NCI-H526 treated with DMSO at 0.1 percent for 48 hours (cell line): ENCODE measurements at regions not wholly inside any gene's neighbourhood (a gene's known extent, or its start where the extent isn't known, plus 50 kb on each side); places are given as distances from the start of the nearest gene placed in this dataset.
"Not testable (repeated sequence)": the region's sequence is repeated elsewhere in the genome, so short reads cannot be mapped to it uniquely, and the experiment has no call there.

ENCODE experiments used
- DNase-seq: peaks from one replicate; lab custom pipeline; 2025; lab: John Stamatoyannopoulos, UW

DNA sequence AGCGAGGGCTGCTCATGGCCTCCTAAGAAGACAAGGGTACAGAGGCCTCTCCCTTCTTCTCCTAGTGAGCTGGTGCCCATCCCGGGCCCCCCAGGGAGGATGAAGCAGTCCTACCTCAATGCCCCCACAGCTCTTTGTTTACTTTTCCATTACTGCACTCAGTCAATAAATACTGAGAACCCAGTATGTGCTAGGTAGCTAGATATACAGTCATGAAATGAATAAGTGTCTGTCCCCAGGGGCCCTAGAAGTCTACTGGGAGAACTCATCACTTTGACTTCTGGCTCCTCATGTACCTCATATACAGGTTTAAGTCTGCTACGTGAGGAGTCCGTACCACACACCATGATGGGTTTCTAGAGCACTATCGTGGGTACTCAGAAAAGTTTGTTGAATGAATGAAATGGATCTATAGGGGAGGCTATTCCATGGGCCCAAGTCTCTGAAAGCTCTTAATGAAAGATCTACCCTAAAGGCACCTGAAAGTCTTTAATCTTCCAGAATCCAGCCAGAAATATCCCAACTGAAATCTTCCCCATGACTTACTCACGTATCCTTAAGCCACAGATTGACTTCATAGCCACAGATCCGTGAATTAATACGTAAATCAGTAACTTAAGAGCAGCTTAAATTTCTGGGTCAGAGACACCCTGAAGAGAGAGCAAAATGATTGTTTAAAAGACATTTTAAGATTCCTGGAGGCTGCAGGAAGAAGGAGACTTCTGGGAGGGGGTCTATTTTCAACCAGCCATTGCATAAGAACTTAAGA, 51.6 kb upstream of the POMP start:
- DNase-seq, result no peak

DNA sequence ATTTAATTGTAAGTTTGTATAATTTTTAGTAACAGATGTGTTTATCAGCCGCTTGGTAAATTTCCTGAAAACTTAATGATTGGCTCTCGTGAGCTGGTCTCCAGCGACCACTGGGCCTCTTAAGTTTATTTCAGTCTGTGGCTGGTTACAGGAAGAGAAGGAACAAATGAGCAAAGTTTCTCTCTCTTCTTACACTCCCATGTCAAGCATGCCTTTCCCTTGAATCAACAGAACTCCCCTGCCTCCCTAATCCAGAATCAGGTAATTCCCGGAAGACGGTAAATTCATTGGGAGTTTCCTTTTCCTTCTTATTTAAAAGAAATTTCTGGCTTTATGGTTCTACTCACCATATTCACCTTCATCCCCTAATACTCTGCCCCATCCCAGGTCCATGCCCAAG, 52.5 kb upstream of the POMP start:
- DNase-seq, result no peak

DNA sequence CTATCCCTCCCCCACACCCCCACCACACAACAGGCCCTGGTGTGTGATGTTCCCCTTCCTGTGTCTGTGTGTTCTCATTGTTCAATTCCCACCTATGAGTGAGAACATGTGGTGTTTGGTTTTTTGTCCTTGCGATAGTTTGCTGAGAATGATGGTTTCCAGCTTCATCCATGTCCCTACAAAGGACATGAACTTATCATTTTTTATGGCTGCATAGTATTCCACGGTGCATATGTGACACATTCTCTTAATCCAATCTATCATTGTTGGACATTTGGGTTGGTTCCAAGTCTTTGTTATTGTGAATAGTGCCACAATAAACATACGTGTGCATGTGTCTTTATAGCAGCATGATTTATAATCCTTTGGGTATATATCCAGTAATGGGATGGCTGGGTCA, 53.8 kb upstream of the POMP start:
- DNase-seq, result not testable (repeated sequence)

DNA sequence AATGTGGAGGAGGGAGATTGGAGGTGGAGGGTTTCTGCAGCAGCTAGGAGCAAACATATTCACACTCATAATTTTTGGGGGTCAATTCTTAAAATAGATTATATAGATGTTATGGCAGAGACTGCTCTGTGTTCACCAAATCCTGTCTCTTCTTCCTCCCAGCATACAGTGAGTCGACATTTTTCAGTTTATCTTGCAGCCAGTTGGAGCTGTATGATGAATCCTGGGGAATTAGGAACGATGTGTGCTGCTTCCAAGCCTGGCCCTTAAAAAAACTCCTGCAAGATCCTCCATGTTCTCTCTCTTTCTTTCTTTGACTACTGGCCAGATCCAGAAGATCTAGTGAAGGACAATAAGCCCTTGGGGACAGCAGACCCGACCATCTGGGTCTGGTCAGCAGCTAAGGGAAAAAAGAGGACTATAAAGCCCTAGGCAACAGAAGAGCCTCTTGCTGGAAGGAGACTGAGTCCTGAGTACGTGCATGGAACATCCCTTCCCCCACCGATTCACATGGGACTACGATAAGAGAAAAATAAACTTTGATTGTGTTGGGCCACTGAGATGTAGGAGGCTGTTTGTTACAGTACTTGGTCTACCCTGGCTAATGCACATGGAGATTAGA, 55.8 kb upstream of the POMP start:
- DNase-seq, result no peak

DNA sequence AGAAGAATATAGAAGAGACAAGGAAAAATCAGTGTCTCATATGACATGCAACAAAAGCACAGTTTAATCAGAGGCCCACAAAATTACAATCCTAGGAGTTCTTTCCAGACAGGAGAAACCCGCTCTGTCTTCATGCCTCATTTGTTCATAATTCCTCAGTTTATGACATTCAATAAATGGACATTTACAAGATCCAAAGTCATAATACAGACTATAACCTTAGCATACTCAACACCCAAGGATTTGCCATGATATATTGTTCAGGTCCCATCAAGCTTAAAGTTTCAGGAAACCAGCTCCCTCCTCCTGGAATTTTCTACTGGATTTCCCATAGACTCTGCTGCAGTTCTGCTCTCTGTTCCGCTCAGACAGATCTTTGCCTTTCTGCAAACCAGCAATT, 56.4 kb upstream of the POMP start:
- no peak for DNase-seq

DNA sequence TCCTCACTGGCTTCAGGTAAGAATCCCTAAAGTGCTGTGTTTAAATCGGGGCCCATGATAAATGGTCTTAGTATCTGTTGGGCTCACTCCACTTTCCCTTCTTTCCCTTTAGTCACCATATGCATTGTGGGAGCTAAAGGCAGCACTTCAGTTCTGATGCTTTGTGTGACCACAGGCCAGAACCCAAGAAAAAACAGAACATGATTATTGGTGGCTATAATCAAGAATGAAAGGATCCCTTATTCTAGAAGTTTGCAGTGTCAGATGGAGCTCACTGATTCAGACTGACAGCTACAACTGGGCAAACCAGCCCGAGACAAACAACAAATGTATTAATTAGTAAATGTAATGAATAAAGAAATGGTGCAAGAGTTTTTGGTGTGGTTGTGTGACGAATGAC, 57.3 kb upstream of the POMP start:
- DNase-seq, result no peak

DNA sequence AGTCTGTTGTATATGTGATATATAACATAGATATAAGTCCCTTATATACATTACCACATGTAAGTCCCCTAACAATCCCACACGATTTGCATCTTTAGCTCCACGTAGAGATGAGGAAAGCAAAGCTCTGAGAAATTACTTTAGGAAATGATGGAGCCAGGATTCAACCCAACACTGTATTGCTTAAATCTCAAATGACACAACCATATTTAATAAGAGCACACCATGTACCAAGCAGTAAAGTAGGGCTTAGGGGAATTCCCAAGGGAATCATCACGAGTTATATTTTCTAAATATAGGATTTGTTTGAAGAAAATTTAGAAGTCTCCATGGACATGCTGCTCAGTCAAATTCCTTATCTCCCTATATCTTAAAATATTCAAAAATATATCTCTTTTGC, 61.3 kb upstream of the POMP start:
- DNase-seq, result peak; percentile 99

DNA sequence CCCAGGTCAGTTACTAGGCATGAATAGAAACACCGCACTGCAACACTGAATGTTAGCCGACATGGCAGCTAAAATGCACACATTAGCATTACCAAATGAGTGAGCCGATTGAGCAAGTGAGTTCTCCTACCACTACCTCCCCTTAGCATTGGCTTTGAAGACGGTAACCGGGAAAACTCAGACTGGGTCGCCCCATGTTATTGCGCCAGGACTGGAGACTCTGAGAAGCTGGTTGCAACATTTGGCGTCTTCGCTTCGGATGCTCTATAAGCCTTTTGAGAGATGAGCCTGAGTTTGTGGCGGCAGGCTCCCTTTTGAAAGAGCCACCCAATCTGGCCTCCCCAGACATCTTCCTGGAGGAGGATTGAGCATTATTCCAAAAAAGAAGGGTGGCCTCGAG, 68.5 kb upstream of the POMP start:
- DNase-seq, result no peak

DNA sequence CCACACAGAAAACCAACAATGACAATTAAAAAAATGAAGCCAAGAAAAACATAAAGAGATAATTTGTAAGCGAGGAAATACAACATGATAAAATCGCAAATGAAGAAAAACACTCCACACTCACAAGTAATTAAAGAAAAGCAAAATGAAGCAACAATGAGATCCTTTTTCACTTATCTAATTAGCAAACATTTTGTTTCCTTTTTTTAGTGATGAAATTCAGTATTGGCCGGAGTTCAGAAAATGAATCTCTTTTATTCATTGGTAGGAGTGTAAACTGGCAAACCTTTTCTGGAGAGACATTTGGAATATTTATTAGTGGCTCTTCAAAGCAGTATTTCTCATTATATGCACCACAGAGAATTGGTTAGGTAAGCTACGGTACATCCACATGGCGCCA, 70.6 kb upstream of the POMP start:
- DNase-seq, result no peak

DNA sequence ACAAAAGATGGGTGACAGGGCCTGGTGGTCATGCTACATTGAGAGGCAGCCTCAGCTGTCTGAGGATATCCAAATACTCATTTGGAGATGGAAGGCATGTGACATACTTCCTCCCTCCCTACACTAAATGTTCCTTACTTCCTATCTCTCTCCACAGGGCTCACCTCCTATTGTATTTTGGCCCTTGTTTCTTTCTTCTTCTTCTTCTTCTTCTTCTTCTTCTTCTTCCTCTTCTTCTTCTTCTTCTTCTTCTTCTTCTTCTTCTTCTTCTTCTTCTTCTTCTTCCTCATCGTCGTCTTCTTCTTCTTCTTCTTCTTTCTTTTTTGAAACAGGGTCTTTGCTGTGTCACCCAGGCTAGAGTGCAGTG, 71.8 kb upstream of the POMP start:
- no peak for DNase-seq

DNA sequence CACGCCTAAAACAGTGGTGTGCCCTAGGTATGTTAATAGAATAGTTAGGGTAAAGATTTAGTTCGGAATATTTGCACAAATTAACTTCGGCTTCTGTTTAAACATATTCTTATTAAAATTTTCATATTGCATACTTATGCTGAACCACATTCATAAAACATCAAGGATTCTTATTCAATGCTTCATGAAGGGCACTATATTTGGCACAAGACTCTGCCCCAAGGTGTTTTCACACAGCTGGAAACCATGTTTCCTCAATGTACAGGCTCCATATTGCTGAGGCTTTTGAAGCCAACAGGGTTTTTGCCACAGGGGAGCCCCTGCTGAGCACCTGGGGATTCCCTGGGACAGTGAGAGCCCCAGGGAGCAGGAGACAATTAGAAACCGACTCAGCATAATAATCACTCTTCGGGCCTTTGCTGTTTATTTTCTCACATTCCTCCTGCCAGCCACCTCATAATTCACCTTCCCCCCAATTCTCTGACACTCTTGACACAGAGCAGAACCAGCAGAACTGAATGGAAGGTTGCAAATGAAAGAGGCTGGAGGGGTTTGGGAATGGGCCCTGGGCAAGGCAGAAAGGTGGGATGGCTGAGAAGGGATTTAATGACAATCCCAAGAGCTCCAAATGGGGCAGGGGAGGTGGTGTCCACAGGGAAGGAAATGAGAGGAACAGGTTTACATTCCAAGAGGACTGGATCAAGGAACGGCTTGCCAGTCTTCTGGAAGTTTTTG, 72.3 kb upstream of the POMP start:
- no peak for DNase-seq

DNA sequence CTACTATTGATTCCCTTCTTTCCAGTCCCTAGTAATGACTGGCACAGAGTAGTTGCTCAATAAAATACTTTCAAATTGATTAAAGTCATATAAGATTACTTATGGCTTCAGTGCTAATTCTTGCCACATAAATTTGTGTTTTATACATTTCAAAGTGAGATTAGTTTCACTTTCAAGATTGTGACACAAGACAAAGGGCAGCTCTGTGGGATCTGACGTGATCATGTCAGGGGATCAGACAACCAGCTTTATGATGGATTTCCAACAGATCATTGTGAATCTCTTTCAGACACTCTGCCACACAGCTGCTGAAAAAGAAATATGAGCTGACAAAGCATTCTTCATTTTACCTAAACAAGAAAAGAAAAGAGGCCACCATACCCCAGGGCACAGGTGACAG, 73.4 kb upstream of the POMP start:
- no peak for DNase-seq

DNA sequence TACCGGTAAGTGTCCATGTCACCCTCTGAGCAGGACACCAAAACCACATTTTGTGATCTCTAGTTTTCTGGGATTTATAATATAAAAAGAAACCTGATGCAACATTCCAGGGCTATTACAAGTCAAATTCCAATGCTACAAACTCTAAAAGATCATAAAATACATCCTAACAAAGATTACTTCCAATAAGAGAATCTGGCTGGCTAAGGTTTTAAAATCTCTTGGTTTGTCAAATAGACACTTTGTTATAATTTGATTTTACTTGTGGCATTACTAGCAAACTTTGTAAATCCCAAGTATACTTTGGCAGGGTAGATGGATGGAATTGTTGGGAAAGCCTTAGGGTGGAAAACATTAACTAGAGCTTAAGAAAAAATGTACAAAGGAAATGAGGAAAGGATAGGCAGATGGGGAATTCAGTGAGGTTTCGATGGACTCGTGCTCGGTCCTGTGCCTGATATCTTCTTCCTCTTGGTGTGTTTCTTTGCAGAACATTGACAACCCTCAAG, 74.0 kb upstream of the POMP start:
- no peak for DNase-seq

DNA sequence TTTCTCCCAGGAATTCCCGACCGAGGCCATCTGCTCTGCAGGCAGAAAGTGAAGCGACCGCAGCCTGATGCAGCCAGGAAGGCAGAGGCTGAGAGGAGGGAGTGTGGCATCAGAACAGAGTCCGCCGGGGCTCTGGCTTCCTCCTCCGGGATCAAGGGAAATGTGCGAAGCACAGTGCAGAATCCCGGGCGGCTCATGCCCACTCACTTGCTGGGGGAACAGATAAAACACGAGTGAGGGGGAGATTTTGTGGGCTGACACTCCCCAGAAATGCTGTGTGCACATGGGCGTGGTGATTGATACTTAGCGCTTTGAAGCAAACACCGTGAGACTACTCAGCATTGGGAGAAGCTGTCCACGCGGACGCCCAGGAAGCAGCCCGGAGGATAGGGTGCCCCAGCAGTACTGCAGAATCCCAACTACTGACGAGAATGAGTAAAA, 75.3 kb upstream of the POMP start:
- DNase-seq, result no peak

DNA sequence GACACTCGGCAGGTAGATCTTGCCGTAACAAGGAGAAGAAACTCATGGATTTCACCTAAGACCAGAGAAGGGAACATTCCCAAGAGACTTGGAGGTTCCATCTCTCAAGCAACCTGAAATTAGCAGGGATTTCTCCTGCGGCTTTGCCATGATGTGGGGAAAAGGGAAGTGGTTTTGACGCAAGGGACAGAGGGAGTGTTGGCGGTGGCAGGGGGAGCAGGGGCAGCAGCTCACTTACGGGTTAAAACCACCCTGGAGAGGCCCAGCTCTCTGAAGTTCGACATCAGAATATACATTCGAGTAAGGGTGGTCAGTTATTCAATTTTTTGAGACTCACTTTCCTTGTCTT, 76.1 kb upstream of the POMP start:
- no peak for DNase-seq

DNA sequence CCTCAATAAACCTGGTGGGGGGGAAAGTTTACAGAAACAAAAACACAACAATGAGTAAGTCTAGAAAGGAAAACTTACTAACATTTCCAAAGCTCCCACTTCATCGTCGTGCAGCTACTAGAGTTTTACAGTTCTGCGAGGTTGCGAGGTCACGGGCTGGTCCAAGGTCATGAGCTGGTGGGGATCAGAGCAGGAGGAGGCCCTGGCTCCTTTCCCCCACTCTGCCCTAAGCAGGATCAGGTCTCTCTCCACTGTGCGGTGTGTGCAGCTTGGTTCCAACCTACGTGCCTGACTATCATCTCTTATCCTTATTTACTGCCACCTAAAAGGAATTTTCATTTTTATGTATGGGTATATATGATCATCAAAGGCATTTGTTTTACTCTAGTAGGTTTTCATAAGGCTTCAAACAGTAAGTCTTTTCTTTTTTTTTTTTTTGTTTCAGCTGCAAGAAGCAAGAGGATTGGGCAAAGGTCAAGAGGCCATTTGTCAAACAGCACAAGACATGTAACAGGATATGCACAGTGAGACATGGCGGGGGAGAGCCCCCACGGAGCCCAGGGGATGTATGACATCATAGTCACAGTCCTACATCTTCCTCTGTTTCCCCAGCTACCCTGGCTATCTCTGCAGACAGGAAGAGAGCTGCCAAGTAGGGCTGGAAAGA, 76.6 kb upstream of the POMP start:
- no peak for DNase-seq

DNA sequence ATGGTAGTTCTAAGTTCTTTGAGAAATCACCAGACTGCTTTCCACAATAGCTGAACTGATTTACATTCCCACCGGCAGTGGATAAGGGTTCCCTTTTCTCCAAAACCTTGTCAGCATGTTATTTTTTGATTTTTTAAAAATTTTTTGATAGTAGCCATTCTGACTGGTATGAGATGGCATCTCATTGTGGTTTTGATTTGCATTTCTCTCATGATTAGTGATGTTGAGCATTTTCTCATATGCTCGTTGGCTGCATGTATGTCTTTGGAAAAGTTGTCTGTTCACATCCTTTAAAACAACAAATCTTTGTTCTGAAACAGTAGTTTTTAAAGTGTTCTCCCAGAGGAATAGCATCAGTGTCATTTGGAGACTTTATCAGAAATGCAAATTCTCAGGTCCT, 77.5 kb upstream of the POMP start:
- DNase-seq, result no peak

DNA sequence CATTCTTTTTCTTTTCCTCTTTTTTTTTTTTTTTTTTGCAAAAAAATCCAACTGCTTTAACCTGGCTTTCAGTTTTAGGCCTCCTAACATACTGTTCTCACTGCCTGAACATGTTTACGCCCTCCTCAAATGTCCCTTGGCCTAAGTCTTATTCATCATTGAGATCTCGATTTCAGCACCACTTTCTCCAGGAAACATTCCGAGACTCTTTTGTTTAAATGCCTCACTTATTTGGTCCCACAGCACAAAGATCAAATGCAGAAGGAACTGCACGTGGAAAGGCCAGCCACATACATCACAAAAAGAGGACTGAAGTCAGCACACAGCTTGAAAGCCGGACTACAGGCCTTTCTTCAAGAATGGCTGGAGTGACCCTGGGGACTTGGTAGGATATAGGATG, 79.2 kb upstream of the POMP start:
- no peak for DNase-seq

DNA sequence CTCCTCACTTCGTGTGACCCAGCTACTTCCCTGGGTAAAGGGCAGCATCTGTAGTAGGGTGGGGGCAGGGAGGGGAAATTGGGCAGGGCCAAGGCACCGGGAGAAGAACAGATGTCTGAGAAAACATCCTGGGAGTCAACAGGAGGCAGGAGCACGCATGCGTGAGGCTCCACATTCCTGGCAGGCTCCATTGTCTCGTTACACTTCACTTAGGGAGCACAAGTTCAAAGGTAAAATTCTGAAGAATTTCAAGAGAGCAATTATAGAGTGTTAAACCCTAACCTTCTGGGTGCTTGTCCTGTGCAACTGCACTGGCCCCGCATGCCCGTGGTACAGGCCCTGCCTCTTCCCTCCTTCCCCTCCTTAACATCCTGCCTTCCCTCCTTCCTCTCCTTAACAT, 79.6 kb upstream of the POMP start:
- DNase-seq, result no peak

DNA sequence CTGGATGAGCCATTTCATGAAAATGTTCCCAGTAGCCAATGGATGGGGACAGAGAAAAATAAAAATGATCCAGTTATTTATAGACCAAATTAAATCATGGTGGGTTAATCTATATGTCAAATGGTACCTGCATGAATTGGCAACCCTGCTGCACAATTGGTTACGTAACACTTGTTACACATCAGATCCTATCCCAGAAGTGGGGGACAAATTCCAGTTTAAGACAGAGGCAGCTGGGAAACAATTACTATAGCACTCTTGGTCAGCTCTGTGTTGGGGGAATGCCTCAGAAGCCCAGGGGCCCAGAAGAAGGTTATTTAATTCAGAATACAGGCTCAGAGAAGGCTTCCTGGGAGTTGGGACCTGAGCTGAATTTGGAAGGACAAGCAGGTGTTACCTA, 81.1 kb upstream of the FLT1 start:
- DNase-seq, result no peak

DNA sequence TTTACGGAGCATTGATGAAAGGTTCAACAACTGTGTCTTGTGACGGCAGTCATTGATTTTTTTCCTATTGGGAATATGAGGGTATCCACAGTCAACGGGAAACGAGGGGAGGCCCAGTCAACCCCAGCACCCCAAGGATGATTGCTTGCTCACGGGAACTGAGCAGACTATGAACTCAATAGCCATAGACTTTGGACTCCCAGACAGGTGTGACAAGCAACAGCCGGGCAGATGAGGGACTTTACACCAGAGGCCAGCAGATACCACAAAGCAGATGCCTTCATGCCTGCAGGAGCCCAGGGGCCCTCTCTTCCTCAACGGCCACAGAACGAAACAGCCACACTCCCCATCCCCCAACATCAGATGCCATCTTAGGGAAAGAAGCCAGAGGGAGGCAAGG, 80.3 kb upstream of the FLT1 start:
- DNase-seq, result no peak

DNA sequence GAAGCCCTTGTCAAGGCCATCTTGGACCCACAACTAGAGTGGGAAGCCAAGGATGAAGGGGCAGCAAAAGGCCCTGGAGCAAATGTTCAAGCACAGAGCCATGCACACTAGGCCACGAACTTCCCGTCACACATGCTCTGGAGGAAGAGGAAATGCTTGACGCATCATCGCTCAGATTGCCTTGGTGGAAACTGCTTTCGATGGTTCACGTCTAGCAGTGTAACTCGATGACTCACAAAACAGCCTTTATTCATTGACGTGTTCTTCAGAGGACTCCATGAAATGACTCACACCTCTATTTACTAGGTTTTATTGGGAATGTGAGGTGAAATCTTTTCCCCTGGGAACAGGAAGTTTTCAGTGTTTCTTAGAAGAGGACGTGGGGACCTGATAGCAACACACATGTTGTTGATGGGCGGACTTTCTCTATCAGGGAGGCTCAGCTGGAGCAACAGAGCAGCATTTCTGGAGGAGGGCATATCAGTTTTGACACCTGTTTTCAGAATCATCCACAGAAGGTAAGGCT, 79.8 kb upstream of the FLT1 start:
- no peak for DNase-seq
